K562 (cell line): ENCODE measurements at regions not wholly inside any gene's neighbourhood (a gene's known extent, or its start where the extent isn't known, plus 50 kb on each side); places are given as distances from the start of the nearest gene placed in this dataset.
"Not testable (repeated sequence)": the region's sequence is repeated elsewhere in the genome, so short reads cannot be mapped to it uniquely, and the experiment has no call there.

Experiments used
- ATAC-seq: fragments of 200-7000 bp; cut with Tn5 transposase; 3 replicates; pipeline ENCODE4 v1.9.1; 2020; ENCODE audit warnings: moderate library complexity
- BruUV-seq: library from RNA; stranded (reverse); fragments of 400-500 nt; replicated peaks from 2 replicates; lab custom pipeline; 2021; lab: Mats Ljungman, UMichigan
- CTCF ChIA-PET: fragments of 300-600 bp; formaldehyde crosslinking; extraction: SDS; loops from one replicate; lab custom pipeline; 2021; ENCODE audit warnings: low intra/inter-chr PET ratio; lab: Yijun Ruan, JAX
- POLR2A ChIA-PET: fragments of 300-600, 350-650 bp; sonication (Branson Sonifier 250); formaldehyde crosslinking; extraction: SDS; loops from one replicate; lab custom pipeline; 2021; ENCODE audit warnings: antibody characterized with exemption, inconsistent platforms; lab: Yijun Ruan, JAX
- DNase-seq, 4 experiments: peaks; one replicate each; pipeline versions ENCODE4 v3.0.0 to v3.0.0-alpha.2; 2011 to 2018; ENCODE audit warnings: low spot score in 3 of 4, mixed read lengths in 3 of 4; ENCODE audit errors: extremely low read depth in 1 of 4
- FAIRE-seq: peaks from 2 replicates; lab custom pipeline; 2011; peaks lifted over from hg19 to GRCh38; lab: Jason Lieb, UNC
- H2AFZ ChIP-seq: 2 replicates; pipeline ENCODE4 v1.6.0; 2011; ENCODE audit warnings: low read depth, low read length, control low read depth, inconsistent platforms
- H3K27ac ChIP-seq: fragments of 200-600 bp; 3 replicates; pipeline ENCODE4 v1.8.0; 2011; ENCODE audit warnings: low read depth, mild to moderate bottlenecking, control low read depth, inconsistent platforms, low read length, moderate library complexity, mixed read lengths; ENCODE audit errors: extremely low read depth
- H3K27me3 ChIP-seq, 2 experiments: fragments of 300-600 bp in 1 of 2; 2 replicates in 1 of 2; 3 replicates in 1 of 2; pipeline versions ENCODE4 v1.6.0 to v1.8.0; 2011; ENCODE audit warnings: inconsistent platforms in 2 of 2, low read length in 2 of 2, mild to moderate bottlenecking in 1 of 2, mixed read lengths in 1 of 2, moderate library complexity in 1 of 2; ENCODE audit not compliant: control insufficient read depth in 2 of 2, insufficient read depth in 2 of 2
- H3K36me3 ChIP-seq: fragments of 300-600 bp; 3 replicates; pipeline ENCODE4 v1.8.0; 2011; ENCODE audit warnings: mild to moderate bottlenecking, low read length, inconsistent platforms; ENCODE audit not compliant: control insufficient read depth, insufficient read depth
- H3K4me1 ChIP-seq, 2 experiments: fragments of 200-600 bp in 1 of 2; replicated peaks in 1 of 2; 2 replicates in 1 of 2; 3 replicates in 1 of 2; pipeline versions ENCODE4 v1.5.1 to v1.8.0; 2011; ENCODE audit warnings: inconsistent platforms in 2 of 2, low read length in 2 of 2, mild to moderate bottlenecking in 1 of 2, mixed read lengths in 1 of 2, moderate library complexity in 1 of 2; ENCODE audit not compliant: control insufficient read depth in 2 of 2, insufficient read depth in 2 of 2
- H3K4me2 ChIP-seq: 2 replicates; pipeline ENCODE4 v1.6.1; 2011; ENCODE audit warnings: low read length, control low read depth, inconsistent platforms, mixed read lengths; ENCODE audit not compliant: insufficient read depth
- H3K4me3 ChIP-seq: fragments of 200-600 bp; sonication (generic), shearing (Covaris generic); 2 replicates; pipeline ENCODE4 v1.5.1; 2016; ENCODE audit warnings: control low read depth, inconsistent platforms
- H3K79me2 ChIP-seq: fragments of 200-600 bp; 3 replicates; pipeline ENCODE4 v1.8.0; 2011; ENCODE audit warnings: low read length, inconsistent platforms; ENCODE audit not compliant: control insufficient read depth, insufficient read depth
- H3K9ac ChIP-seq, 2 experiments: 2 replicates each; pipeline versions ENCODE4 v1.6.0 to v1.6.1; 2011; ENCODE audit warnings: low read depth in 2 of 2, low read length in 2 of 2, control low read depth in 1 of 2, inconsistent platforms in 1 of 2, mild to moderate bottlenecking in 1 of 2, mixed read lengths in 1 of 2; ENCODE audit not compliant: insufficient read depth in 1 of 2
- H3K9me1 ChIP-seq: one replicate; pipeline ENCODE4 v1.6.0; 2011; ENCODE audit warnings: inconsistent platforms, mild to moderate bottlenecking, low read length, moderate library complexity; ENCODE audit not compliant: control insufficient read depth, insufficient read depth
- H3K9me3 ChIP-seq: replicated peaks from 2 replicates; pipeline ENCODE4 v1.5.1; 2011; ENCODE audit warnings: low read depth, low read length, inconsistent platforms; ENCODE audit not compliant: control insufficient read depth, insufficient read depth
- H4K20me1 ChIP-seq: replicated peaks from 2 replicates; pipeline ENCODE4 v1.6.1; 2011; ENCODE audit warnings: low read length, inconsistent platforms, mixed read lengths; ENCODE audit not compliant: control insufficient read depth, insufficient read depth
- CC2D1A ChIP-seq: fragments of 450-650 bp; IDR thresholded peaks from 2 replicates; pipeline ENCODE4 v1.6.1; 2017; ENCODE audit warnings: mild to moderate bottlenecking
- CEBPB ChIP-seq: fragments of 450-650 bp; IDR thresholded peaks from 2 replicates; pipeline ENCODE4 v1.6.1; 2016; ENCODE audit warnings: missing genetic modification characterization, missing compliant biosample characterization
- CHD1 ChIP-seq: fragments of 200-600 bp; sonication (generic); IDR thresholded peaks from one replicate; pipeline ENCODE4 v1.6.1; 2012; ENCODE audit warnings: mild to moderate bottlenecking, moderate library complexity, low read length, inconsistent platforms
- DNMT1 ChIP-seq: fragments of 450-650 bp; IDR thresholded peaks from 2 replicates; pipeline ENCODE4 v1.6.1; 2016; ENCODE audit warnings: antibody characterized with exemption, mild to moderate bottlenecking
- E2F3 ChIP-seq: fragments of 250-450 bp; sonication (Bioruptor Pico); IDR thresholded peaks from 2 replicates; pipeline ENCODE4 v1.4.0; 2020; ENCODE audit warnings: mild to moderate bottlenecking
- ETV1 ChIP-seq: fragments of 450-650 bp; conservative IDR thresholded peaks from 2 replicates; pipeline ENCODE4 v1.6.1; 2016; ENCODE audit warnings: missing genetic modification characterization, control low read depth, low read depth, missing compliant biosample characterization
- KLF16 ChIP-seq: IDR thresholded peaks from 2 replicates; pipeline ENCODE4 v1.6.1; 2016; ENCODE audit warnings: antibody characterized with exemption
- NFIX ChIP-seq: fragments of 250-450 bp; sonication (Bioruptor Pico); IDR thresholded peaks from 2 replicates; pipeline ENCODE4 v1.4.0; 2020; ENCODE audit warnings: low read depth, mild to moderate bottlenecking, moderate library complexity
- PRMT5 ChIP-seq: sonication (generic); formaldehyde crosslinking; IDR thresholded peaks from 2 replicates; pipeline ENCODE4 v1.5.0; 2020; ENCODE audit warnings: missing genetic modification reagents
- PURB ChIP-seq: sonication (generic); formaldehyde crosslinking; IDR thresholded peaks from 2 replicates; pipeline ENCODE4 v1.9.0; 2021; ENCODE audit warnings: low read depth, mild to moderate bottlenecking, missing genetic modification reagents
- RBM39 ChIP-seq: fragments of 200-400 bp; formaldehyde crosslinking; optimal IDR thresholded peaks from 2 replicates; pipeline ENCODE3; 2018; ENCODE audit warnings: low read depth, low read length
- SIN3B ChIP-seq: fragments of 450-650 bp; IDR thresholded peaks from 2 replicates; pipeline ENCODE4 v1.6.1; 2017; ENCODE audit warnings: low read depth, mild to moderate bottlenecking, moderate library complexity
- ZNF696 ChIP-seq: fragments of 250-450 bp; sonication (Bioruptor Pico); conservative IDR thresholded peaks from 2 replicates; pipeline ENCODE4 v1.4.0; 2020; ENCODE audit warnings: mild to moderate bottlenecking, moderate library complexity
- WGBS: fragments of 100-300 bp; shearing (Covaris generic); methylation state at CpG from one replicate; pipeline ENCODE4 v1.1.6; 2016; ENCODE audit warnings: low coverage, mixed read lengths; ENCODE audit not compliant: insufficient coverage; ENCODE audit errors: missing lambda C conversion rate; 5-methylcytosine and 5-hydroxymethylcytosine counted together
- in situ Hi-C: fragments of 300-500 bp; cut with MboI; formaldehyde crosslinking; loops from 4 replicates; pipeline ENCODE4 v1.15.0; 2018; ENCODE audit warnings: inconsistent platforms, mixed read lengths
- intact Hi-C: fragments of 100-400 bp; cut with micrococcal nuclease; formaldehyde crosslinking; loops from 2 replicates; pipeline ENCODE4 v1.14.2; 2022
- TF ChIP-seq, protein P1 (sequence below): sonication (generic); formaldehyde crosslinking; IDR thresholded peaks from 2 replicates; pipeline ENCODE4 v1.5.0; 2020; ENCODE audit warnings: missing genetic modification reagents

DNA sequence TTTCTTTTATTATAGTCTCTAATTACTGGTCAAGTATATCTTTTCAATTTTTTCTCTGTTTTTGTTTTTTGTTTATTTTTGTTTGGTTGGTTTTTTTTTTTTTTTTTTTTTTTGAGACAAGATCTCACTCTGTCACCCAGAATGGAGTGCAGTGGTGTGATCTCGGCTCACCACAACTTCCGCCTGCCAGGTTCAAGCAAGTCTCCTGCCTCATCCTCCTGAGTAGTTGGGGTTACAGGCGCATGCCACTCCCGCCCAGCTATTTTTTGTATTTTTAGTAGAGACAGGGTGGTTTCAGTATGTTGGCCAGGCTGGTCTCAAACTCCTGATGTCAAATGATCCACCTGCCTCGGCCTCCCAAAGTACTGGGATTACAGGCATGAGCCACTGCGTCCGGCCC is 94.4 kb upstream of the LY86 start:
- in situ Hi-C loops, H3K9me1 ChIP-seq, H3K27ac ChIP-seq, H3K9me3 ChIP-seq, H3K79me2 ChIP-seq, H3K4me1 ChIP-seq, H3K4me3 ChIP-seq, H3K4me2 ChIP-seq, H3K9ac ChIP-seq, BruUV-seq, H4K20me1 ChIP-seq, DNase-seq, FAIRE-seq, H3K36me3 ChIP-seq, H2AFZ ChIP-seq: not testable (repeated sequence)
- intact Hi-C loops: loop anchor here (10.0 kb wide), 1 partner anchor 269 kb away; no protein-coding TSS in a partner anchor
- WGBS: 13% methylated on average over 7 of the region's 7 CpGs
- peak; percentile 30; the same call in 1 of the 3 replicates for ATAC-seq
- H3K27me3 ChIP-seq: peaks cover 0 to 12% of the 10 kb centered on the region in 2 experiments; a peak in 1 of 5 replicates
- CTCF ChIA-PET: interaction anchor here (0.7 to 1.2 kb wide), 2 partner anchors 334 to 363 kb away, joined by 3 to 4 read pairs; no protein-coding TSS in a partner anchor
- POLR2A ChIA-PET: interaction anchor here (0.6 kb wide), 1 partner anchor 373 kb away, joined by 3 read pairs; no protein-coding TSS in a partner anchor

DNA sequence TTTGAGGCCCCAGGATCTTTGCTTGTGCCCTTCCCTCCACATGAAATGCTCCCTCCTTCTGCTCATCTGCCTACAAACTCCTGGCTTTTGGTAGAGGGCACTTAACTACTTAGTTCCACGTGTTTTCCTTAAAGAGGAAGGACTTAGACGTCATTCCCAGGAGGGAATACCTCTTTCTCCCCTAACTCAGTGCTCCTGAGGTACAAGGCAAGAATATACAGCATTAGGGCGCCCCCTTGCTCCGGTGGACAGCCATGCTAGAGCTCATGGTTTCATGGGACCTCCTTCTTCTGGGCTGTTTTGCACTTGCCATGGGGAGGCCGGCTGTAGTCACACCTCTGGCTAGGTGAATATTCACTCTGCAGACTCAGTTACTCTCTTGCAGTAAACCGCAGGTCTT is 93.8 kb upstream of the LY86 start:
- Histone ChIP-seq H3K4me3 (no peak overlapping the region), H3K9me3 (no peaks in the 10 kb centered on the region), H2AFZ (no peak overlapping the region), H3K27ac (no peak overlapping the region), H3K9me1 (no peaks in the 10 kb centered on the region), H3K79me2 (no peaks in the 10 kb centered on the region), H4K20me1 (no peaks in the 10 kb centered on the region), H3K9ac (no peak overlapping the region), H3K4me2 (no peak overlapping the region), H3K27me3 (peaks cover 0 to 12% of the 10 kb centered on the region in 2 experiments; a peak in 1 of 5 replicates), H3K36me3 (no peaks in the 10 kb centered on the region), H3K4me1 (no peaks in the 10 kb centered on the region)
- peak; percentile 82 for FAIRE-seq
- peak; percentile 28 to 67 (median 50) for DNase-seq
- in situ Hi-C loops: no loop called here
- POLR2A ChIA-PET: interaction anchor here (0.6 kb wide), 1 partner anchor 374 kb away, joined by 3 read pairs; no protein-coding TSS in a partner anchor
- BruUV-seq: no TSS peak
- intact Hi-C loops: loop anchor here (10.0 kb wide), 1 partner anchor 270 kb away; no protein-coding TSS in a partner anchor
- 0% methylated on average over 6 of the region's 6 CpGs for WGBS
- CTCF ChIA-PET: interaction anchor here (1.2 kb wide), 1 partner anchor 363 kb away, joined by 4 read pairs; no protein-coding TSS in a partner anchor
- ATAC-seq: peak; percentile 99
- no peak for TF ChIP-seq NFIX (CRISPR knock-in tag)
- TF ChIP-seq PURB (CRISPR knock-in tag): no peak
- TF ChIP-seq, protein P1, sequence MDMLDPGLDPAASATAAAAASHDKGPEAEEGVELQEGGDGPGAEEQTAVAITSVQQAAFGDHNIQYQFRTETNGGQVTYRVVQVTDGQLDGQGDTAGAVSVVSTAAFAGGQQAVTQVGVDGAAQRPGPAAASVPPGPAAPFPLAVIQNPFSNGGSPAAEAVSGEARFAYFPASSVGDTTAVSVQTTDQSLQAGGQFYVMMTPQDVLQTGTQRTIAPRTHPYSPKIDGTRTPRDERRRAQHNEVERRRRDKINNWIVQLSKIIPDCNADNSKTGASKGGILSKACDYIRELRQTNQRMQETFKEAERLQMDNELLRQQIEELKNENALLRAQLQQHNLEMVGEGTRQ: no peak
- TF ChIP-seq SIN3B: no peak
- TF ChIP-seq E2F3: no peak
- TF ChIP-seq PRMT5 (CRISPR knock-in tag): no peak
- peak; percentile 13; the same call in 1 of the 2 replicates for TF ChIP-seq KLF16
- 0 out of 2 replicates have a peak, but pooled peaks have one; percentile 31 for TF ChIP-seq CC2D1A
- TF ChIP-seq ETV1 (tag): no peak
- TF ChIP-seq RBM39: no peak
- no peak for TF ChIP-seq DNMT1
- TF ChIP-seq ZNF696 (CRISPR knock-in tag): no peak
- TF ChIP-seq CHD1: no peak
- no peak for TF ChIP-seq CEBPB
